HCEC 1CT (cell line): ENCODE measurements at regions not wholly inside any gene's neighbourhood (a gene's known extent, or its start where the extent isn't known, plus 50 kb on each side); places are given as distances from the start of the nearest gene placed in this dataset.
"Not testable (repeated sequence)": the region's sequence is repeated elsewhere in the genome, so short reads cannot be mapped to it uniquely, and the experiment has no call there.

Source experiments
- DNase-seq: peaks from one replicate; pipeline ENCODE4 v3.0.0-alpha.2; 2017

DNA sequence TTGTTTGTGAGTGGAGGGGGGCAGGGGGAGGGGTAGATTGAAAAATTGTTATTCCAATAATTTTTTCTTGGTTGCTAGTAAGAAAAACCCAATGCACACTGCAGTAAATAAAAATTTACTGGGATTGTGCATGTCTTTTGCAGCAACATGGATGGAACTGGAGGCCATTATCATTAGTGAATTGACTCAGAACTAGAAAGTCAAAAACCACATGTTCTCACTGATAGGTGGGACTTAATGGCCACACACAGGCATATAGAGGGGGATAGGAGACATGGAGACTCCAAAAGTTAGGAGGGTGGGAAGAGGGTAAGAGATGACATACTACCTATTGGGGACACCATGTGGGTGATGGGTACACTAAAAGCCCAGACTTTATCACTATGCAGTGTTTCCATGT is 67.2 kb downstream of the BUB3 start:
- no peak for DNase-seq

DNA sequence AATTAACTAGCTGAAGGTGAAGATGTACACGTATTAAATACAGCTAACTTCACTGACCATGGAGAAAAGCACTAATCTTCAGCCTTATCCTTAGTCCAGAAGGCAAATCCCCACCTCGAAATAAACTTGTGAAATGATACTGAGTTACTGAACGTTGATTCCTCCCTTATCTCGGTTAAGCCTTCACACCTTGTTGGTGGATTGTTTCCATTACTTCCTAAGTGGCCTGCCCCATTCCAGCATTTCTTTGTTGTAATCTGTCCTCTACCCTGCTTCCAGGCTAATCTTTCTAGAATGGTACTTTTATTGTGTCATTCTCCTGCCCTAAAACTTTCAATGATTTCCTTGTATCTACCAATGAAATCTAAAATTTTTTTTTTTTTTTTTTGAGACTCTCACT is 68.6 kb downstream of the BUB3 start:
- DNase-seq = no peak

DNA sequence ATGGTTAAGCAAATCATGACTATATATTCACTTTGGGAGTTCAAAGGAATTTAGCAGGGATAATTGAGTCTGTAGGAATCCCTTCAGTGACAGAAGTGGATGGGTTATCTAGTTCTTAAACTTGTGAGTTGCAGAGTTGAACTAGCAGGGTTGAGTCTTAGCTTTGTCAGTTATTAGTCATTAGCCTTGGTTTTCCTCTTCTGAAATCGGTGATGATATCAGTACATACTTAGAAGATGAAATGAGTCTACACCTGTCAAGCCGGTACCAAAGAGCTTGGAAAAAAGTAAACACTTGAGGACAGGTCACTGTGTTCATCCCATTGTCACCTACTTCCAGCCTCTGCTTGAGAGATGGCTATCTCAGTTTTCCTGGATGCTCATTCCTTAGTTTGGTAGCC is 73.5 kb downstream of the BUB3 start:
- no peak for DNase-seq

DNA sequence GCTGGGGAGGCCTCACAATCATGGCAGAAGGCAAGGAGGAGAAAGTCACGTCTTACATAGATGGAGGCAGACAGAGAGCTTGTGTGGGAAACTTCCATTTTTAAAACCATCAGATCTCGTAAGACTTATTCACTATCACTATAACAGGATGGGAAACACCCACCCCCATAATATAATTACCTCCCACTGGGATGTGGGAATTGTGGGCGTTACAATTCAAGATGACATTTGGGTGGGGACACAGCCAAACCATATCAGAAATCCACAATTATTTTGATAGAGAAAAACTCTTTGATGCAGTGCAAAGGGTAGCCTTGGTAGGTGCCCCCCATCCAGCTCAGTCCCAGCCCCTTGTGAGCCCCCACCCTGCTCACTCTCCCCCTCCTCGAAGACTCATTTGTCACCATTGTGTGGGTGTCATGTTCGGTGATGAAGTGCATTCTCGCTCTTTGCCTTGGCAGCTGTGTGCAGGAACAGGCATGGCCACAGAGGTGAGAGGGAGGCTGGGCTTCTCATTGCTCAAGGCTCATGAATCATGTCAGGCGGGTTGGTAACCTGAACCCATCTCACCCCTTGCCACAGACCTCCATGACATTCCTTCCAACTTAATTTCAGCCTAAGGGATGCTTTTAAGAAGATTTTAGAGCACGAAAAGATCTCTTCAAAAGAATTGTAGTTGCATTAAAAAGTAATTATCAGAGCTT is 75.9 kb downstream of the BUB3 start:
- DNase-seq = no peak

DNA sequence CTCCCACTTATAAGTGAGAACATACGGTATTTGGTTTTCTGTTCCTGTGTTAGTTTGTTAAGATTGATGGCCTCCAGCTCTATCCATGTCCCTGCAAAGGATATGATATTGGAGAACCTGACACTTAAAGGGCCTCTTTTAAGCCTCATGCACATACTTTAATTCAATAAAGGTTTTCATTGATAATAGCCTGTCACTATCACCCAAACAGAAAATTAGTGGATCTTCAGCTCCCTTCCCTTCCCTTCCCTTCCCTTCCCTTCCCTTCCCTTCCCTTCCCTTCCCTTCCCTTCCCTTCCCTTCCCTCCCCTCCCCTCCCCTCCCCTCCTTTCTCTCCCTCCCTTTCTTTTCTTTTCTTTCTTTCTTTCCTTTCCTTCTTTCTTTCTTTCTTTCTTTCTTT is 78.7 kb downstream of the BUB3 start:
- DNase-seq = not testable (repeated sequence)

DNA sequence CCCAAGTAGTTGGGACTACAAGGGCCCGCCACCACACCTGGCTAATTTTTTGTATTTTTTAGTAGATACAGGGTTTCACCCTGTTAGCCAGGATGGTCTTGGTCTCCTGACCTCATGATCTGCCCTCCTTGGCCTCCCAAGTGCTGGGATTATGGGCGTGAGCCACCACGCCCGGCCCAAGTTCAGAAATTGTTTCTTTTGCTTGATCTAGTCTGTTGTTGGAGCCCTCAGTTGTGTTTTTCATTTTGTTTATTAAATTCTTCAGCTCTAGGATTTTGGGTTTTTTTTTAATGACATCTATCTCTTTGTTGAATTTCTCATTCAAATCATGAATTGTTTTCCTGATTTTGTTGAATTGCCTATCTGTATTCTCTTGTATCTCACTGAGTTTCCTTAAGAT is 80.8 kb downstream of the BUB3 start:
- DNase-seq = not testable (repeated sequence)

DNA sequence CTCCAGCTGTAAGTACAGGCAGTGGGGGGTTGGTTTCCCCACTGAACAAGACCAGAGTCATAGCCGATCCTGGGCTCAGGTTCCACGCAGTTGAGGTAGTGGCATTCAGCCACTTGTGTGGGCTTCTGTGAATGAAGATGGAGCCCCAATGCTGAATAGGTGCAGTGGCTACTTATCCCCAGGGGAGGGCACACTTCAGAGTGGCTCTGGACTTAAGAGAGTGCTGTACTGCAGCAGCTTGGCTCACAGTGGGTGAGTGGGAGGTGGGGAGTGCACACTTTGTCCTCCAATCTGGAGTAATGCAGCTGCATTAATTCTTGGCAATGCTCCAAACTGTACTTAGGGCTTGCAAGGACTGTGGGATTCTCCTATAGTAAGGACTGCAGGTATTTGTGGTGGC is 81.9 kb downstream of the BUB3 start:
- DNase-seq = no peak

DNA sequence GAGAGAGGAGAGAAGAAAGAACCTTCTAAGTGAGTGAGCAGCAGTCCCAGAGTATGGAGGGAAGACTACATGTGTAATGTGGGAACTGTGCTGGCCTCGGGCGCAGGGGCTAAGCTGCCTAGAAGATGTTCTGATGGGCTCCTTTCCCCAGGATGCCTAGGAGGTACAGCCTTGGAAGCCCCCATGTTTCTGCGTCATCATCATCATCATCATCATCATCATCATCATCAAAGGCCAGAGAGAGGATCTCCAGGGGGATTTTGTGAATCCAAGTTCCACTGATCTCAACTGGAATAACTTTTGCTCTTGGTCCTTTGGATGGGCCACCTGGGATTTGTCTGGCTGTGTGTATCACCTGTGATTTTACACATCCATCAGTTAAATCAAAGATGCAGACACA is 86.0 kb downstream of the BUB3 start:
- DNase-seq = no peak

DNA sequence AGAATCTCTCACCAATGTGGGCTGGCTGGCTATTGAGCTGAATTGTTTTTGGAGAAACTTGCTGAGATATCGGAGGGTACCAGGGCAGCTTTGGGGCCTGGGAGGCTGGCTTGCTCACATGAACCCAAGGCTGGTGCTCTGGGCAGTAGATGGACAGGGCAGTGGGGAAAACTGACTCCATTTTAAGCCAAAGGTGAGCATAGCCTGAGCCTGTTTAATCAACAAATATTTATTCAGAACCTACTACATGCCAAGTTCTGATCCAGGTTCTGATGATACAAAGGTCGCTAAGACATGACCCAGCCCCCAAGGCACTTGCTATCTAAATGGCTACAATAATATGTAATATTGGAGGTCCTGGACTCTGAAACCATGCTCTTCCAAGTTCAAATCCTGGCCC is 86.6 kb downstream of the BUB3 start:
- DNase-seq = no peak

DNA sequence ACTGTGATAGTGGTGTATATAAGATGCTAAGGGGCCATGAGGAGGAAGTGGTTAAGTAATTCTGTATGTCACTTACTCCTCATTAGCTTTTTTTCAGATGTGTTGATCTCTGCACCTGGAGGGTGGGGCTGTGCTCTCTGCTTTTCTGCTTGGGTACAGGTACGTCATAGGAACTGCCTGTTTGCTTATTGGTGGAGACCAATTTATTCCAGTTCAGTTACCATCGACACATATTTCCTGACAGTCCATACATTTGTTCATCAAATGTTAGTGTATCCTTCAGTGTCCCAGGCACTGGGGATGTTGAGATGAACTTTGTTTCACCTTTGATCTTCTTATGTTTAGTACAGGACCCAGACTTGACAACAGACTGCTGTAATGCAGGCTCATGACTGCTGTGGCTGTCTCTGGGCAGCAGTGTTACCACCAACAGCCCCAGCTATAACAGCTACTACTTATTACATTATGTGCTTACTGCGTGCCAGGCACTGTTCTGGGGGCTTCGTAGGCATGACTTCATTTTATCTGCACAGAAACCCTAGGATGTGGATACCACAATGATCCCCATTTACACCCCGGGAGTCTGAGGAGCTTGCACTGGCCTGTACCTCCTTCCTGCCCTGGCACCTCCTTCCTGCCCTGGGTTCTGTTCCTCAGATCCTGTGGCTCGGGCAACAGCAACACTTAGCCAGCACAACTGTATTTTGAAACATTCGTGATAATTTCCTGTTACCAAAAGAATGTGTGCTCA is 87.4 kb downstream of the BUB3 start:
- DNase-seq = no peak

DNA sequence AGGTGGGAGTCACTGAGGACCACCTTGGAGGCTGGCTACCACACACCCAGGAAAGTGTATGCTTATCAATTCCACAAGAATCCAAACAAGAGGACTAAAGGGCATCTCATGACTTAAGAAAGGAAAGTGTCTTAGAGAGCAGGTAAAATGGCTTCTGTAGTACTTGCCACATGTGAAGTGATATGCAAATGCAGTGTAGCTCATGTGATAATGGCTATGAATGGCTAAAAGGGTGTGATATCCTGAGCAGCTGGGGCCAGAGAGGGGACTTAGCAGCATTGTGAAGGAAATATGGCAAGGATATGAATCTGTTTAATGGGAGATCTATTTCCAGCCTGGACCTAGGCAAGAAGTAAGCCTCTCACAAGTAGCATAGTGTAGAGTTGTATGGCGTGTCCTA is 90.5 kb downstream of the BUB3 start:
- DNase-seq = no peak

DNA sequence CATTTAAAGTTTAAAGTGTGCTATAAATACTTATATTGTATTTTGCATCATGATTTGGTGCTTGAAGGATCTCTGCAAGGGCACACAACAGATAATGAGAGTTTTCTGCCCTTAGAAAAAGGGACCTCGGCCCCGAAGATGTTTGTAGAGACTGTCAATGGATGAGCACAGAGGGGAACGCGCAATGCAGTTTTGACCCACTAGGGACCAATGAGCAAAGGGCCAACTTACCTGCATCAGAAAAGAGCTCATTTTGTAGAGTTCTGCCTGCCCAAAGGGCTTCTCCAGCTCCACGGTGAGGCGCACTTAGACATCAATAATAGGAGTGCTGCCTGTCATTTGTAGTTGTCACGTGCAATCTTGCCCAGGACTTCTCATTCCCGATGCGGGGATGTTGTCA is 91.1 kb downstream of the BUB3 start:
- no peak for DNase-seq

DNA sequence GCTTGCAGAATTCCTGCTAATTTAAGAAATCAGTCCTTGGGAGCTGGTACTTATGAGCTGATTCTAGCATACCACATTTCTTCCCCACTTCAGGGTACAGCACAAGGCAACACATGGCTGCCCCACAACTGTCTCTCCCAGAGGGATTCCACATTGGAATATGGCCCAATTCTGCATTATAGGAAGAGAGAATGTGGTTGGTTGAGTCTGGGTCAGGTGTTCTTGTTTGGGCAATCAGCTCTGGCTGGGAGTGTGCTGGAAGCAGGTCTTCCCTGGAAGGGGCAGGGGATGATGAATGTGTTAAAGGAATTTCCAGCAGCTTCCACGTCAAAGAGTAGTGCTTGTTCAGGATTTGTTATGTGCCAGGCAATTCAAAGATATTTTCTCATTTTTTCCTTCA is 95.7 kb downstream of the BUB3 start:
- no peak for DNase-seq

DNA sequence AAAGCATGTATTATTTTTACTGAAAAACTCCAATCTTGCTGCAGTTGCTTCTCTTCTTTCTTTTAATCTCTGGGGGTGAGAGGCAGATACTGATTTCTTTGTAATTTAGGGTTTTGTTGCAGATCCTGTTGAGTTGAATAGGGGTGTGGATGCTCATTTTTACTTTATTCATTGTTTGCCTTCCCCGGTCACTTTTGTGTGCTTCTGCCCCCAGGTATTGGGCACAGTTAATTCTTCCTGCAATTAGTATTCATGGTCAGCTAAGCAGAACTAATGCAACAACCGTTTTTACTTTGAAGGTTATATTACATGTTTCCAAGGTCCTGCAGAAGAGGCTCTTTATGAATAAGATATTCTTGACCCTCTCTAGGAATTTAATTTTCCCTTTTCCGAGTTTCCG is 96.4 kb downstream of the BUB3 start:
- DNase-seq = no peak

DNA sequence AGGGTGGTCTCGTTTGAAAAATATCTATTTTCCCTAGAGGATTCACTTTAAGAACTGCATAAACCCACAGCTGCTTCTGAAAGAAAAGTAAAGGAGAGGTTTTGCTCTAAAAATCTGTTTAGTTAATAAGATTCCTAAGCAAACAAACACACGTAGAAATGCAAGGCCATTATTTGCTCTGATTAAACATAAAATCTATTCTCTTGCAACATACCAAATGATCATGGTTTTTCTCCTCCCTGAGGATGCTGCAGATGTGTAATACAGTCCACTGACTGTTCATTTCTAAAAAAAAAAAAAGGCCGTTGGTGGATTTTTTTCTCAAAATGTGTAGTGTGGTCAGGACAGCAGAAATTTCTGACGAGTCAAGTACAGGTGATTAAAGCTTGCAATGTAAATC is 98.6 kb downstream of the BUB3 start:
- DNase-seq = no peak

DNA sequence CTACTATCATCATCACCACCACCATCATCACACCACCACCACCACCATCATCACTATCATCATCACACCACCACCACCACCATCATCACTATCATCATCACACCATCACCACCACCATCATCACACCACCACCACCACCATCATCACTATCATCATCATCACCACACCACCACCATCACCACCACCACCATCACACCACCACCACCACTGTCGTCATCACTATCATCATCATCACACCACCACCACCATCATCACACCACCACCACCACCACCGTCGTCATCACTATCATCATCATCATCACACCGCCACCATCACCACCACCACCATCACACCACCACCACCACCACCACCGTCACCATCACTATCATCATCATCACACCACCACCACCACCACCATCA is 100.1 kb downstream of the BUB3 start:
- DNase-seq = not testable (repeated sequence)

DNA sequence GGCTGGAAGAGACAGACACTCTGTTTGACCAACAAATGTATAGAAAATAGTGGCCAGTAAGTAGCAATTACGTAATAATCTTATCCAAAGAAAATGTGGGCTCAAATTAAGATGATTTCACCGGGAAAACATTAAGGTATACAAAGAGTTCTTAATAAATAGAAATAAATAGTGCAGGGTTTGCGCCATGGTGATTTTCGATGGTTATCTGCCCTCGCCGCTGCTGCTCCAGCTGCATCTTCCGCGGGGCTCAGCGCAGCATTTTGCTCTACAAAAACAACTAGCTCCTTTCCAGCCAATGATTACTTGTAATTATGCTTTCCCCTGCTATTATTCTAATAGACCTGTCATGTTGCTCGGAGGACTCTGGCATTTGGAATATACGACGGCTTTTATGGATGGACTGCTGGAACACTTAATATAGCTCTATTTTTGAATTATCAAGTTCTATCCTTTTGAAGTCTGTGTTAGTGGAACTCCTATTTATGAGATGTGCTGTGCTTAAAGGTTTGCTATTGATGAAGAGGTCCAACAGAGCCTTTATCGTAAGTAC is 103.8 kb downstream of the BUB3 start:
- DNase-seq = no peak

DNA sequence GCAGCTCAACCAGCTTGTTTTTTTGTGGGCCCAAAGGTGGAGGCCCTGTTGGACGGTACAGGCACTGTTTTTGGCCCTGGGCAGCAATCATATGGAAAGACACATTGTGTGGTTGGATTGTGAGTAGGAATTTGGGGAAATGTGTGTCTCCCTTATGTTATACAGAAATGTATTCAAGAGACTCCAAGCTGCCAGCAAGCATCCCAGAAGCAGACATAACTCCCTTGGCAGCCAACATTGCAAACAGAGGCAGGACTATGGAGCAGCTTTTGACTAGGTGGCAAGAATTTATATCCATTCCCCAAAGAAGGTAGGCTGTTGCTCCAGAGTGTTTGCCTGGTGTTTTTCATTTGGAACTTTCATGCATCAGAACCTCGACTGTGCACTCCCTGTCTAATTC is 104.9 kb downstream of the BUB3 start:
- no peak for DNase-seq

DNA sequence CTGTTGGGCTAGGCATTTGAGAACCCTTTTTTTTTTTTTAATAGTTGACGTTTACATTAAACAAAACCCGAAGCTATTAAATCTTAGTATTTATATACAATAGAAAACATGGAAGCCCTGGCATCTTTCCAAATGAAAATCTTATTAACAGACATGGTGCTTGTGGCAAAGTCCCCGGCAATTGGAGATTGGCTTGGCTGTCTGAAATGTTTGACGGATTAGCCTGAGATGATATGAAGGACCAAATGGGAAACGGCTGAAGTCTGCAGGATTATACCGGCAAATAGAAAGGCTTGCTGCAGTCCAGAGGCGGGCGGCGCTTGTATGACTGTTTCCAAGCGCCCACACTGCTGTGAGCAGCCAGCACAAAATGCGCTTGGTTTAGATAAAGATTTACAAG is 105.6 kb downstream of the BUB3 start:
- no peak for DNase-seq

DNA sequence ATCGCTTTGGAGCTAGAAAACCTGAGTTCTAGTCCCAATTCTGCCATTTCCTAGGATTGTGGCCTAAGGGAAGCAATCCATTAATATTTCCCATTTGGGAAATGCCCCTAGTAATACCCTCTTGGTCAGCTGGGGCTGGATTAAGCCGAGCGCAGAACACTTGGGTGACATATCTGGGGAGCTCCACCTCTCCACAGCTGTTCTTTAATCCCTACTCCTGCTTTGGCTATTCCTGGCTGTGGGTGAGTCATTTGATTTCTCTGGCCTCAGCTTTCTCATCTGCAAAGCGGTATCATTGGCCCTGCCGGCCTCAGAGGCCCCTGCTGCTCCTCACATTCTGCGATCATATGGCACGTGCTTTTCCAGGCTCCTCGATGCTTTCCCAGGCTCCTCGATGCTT is 108.3 kb downstream of the BUB3 start:
- DNase-seq = no peak

DNA sequence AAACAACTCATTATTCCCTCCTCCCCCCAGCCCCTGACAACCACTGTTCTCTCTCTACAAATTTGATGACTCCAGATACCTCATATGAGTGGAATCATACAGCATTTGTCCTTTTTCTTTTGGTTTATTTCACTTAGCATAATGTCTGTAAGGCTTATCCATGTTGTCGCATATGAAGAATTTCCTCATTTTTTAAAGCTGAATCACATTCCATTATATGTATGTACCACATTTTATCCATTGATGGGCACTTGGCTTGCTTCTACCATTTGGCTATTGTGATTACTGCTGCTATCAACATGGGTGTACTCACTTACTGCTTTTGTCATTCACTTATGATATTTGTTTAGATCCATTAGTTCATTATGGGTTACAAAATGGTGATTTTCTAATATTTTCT is 112.8 kb downstream of the BUB3 start:
- DNase-seq = no peak

DNA sequence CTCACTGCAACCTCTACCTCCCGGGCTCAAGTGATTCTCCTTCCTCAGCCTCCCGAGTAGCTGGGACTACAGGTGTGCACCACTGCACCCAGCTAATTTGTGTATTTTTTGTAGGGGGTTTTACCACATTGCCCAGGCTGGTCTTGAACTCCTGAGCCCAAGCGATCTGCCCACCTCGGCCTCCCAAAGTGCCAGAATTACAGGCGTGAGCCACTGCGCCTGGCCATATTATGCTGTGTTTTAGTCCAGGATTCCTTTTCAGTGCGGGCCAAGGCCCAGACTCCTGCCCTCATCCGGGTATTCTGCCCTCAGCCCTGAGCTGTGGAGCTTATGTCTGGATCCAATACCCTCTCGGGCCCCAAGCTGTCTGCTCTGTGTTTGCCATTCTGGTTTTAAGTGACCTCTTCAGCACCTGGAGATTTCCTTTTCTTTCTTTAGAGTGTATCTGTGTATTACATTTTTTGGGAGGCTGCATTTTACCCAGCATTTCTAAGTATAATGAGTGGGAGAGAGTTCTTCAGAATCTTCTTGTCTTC is 114.9 kb downstream of the BUB3 start:
- DNase-seq = no peak

DNA sequence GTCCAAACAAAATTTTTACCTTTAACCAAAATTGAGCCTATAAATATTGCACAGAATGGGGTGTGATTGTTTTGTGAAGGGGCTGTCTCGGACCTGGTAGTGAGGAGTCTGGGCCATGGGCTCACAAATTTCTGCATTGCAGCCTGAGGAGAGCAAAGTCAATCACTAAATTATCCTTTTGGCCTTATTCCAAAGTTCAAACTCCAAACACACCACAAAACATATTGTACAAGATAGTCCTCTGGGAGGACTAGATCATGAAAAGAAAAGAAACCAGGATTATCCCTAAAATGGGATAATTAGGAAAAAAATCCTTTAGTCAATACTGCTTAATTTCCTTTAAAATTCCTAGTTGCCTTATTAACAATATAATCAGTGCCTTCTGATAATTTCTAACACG is 115.5 kb downstream of the BUB3 start:
- no peak for DNase-seq

DNA sequence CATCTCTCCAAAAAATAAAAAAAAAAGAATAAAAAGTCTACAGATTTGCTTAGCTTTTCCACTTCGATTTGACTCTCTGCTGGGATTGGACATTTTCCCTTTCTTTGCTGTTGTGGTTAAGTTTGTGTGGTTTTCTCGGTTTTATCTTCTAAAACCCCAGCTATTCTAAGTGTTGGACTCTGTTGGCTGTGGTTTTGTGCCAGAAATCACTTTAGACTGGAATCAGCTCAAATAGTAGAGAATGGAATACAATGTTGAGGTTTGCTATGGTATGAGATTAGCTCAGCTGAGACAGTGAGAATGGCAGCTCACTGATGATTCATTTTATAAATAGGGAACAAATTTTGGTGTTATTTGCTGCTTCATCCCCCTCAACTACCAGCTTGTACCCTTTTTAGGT is 116.0 kb downstream of the BUB3 start:
- no peak for DNase-seq
